Fibroblast of lung (primary cell): ENCODE measurements at regions not wholly inside any gene's neighbourhood (a gene's known extent, or its start where the extent isn't known, plus 50 kb on each side); places are given as distances from the start of the nearest gene placed in this dataset.

Source experiments
- EZH2 ChIP-seq: IDR thresholded peaks from 2 replicates; pipeline ENCODE4 v1.5.1; 2012; ENCODE audit warnings: low read length, control low read depth, mild to moderate bottlenecking; ENCODE audit errors: missing control alignments
- TF ChIP-seq, protein P1 (sequence below), 2 donors: IDR thresholded peaks in 1 of 2; conservative IDR thresholded peaks in 1 of 2; 1 replicate in 1 of 2; 2 replicates in 1 of 2; pipeline ENCODE4 v1.5.1; 2011 to 2012; ENCODE audit warnings: low read length in 2 of 2, control low read depth in 1 of 2, inconsistent platforms in 1 of 2, low read depth in 1 of 2, mild to moderate bottlenecking in 1 of 2

DNA sequence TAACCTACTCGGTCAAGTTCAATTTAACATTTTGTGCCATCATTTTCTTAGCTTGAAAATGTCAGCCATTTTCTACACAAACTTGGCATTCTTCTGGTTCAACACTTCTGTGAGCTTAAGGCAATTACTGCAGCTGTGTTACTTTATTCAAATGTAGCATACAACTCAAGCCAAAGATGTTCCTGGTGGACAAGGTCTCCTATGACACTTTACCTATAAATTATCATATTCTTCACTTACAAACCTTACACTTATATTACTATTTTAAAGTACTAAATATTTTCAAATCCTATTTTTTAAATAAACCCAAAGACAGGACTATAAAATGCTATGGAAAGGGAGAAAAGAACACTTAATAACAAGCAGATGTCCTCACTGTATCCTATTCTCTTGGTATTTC lies 1045.3 kb downstream of the TSN start:
- TF ChIP-seq, protein P1, sequence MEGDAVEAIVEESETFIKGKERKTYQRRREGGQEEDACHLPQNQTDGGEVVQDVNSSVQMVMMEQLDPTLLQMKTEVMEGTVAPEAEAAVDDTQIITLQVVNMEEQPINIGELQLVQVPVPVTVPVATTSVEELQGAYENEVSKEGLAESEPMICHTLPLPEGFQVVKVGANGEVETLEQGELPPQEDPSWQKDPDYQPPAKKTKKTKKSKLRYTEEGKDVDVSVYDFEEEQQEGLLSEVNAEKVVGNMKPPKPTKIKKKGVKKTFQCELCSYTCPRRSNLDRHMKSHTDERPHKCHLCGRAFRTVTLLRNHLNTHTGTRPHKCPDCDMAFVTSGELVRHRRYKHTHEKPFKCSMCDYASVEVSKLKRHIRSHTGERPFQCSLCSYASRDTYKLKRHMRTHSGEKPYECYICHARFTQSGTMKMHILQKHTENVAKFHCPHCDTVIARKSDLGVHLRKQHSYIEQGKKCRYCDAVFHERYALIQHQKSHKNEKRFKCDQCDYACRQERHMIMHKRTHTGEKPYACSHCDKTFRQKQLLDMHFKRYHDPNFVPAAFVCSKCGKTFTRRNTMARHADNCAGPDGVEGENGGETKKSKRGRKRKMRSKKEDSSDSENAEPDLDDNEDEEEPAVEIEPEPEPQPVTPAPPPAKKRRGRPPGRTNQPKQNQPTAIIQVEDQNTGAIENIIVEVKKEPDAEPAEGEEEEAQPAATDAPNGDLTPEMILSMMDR (conservative IDR thresholded peaks at IDR 0.05 in 1 of 2, IDR thresholded peaks at IDR 0.05 in 1 of 2; ENCODE audit: low read depth in 1 of 2, low read length in 2 of 2), result no peak
- no peak for TF ChIP-seq EZH2
